Activated effector memory CD4-positive, alpha-beta T cell treated with Interleukin-2 at 50 U/mL for 16 hours (primary cell): ENCODE measurements at regions not wholly inside any gene's neighbourhood (a gene's known extent, or its start where the extent isn't known, plus 50 kb on each side); places are given as distances from the start of the nearest gene placed in this dataset.

ENCODE experiments used
- DNase-seq: peaks from one replicate; pipeline ENCODE4 v3.0.0-alpha.2; 2020

GRCh38 chr14:34035177-34035933 lies 84.5 kb upstream of the EGLN3 start:
- no peak for DNase-seq

GRCh38 chr14:34034447-34035176 lies 83.7 kb upstream of the EGLN3 start:
- no peak for DNase-seq

- DNase-seq, result no peak
Measured at GRCh38 chr14:34032720-34033119, 81.8 kb upstream of the EGLN3 start.

- DNase-seq, result no peak
Measured at GRCh38 chr14:34030864-34031263, 80.0 kb upstream of the EGLN3 start.

GRCh38 chr14:34029921-34030334 lies 79.1 kb upstream of the EGLN3 start:
- DNase-seq, result no peak

GRCh38 chr14:34027990-34028495 lies 77.2 kb upstream of the EGLN3 start:
- no peak for DNase-seq

GRCh38 chr14:34027130-34027989 lies 76.5 kb upstream of the EGLN3 start:
- DNase-seq, result no peak

- no peak for DNase-seq
Measured at GRCh38 chr14:34025325-34026017, 74.6 kb upstream of the EGLN3 start.

- no peak for DNase-seq
Measured at GRCh38 chr14:34024768-34025144, 73.9 kb upstream of the EGLN3 start.

GRCh38 chr14:34023824-34024767 lies 73.2 kb upstream of the EGLN3 start:
- DNase-seq, result no peak

GRCh38 chr14:34021096-34021495 lies 70.2 kb upstream of the EGLN3 start:
- no peak for DNase-seq

GRCh38 chr14:34020014-34020413 lies 69.1 kb upstream of the EGLN3 start:
- no peak for DNase-seq

GRCh38 chr14:34018564-34019244 lies 67.8 kb upstream of the EGLN3 start:
- DNase-seq, result peak; percentile 12

- DNase-seq, result no peak
Measured at GRCh38 chr14:34018125-34018524, 67.3 kb upstream of the EGLN3 start.

- no peak for DNase-seq
Measured at GRCh38 chr14:34015383-34015782, 64.5 kb upstream of the EGLN3 start.

GRCh38 chr14:34014936-34015335 lies 64.1 kb upstream of the EGLN3 start:
- no peak for DNase-seq

GRCh38 chr14:34013721-34014060 lies 62.8 kb upstream of the EGLN3 start:
- DNase-seq, result no peak

GRCh38 chr14:34012978-34013720 lies 62.3 kb upstream of the EGLN3 start:
- DNase-seq, result no peak

- DNase-seq, result no peak
Measured at GRCh38 chr14:34012369-34012768, 61.5 kb upstream of the EGLN3 start.

- no peak for DNase-seq
Measured at GRCh38 chr14:34009956-34010355, 59.1 kb upstream of the EGLN3 start.
